Transverse colon (tissue), 4 donors: ENCODE measurements at regions not wholly inside any gene's neighbourhood (a gene's known extent, or its start where the extent isn't known, plus 50 kb on each side); places are given as distances from the start of the nearest gene placed in this dataset.

Experiments
- DNase-seq: peaks from one replicate; pipeline ENCODE4 v3.0.0-alpha.2; 2019
- H3K27ac ChIP-seq, 4 donors: fragments of 200-600 bp; sonication (generic); 2 replicates each; pipeline ENCODE4 v1.5.1; 2016 to 2018; ENCODE audit warnings: inconsistent platforms in 4 of 4
- H3K27me3 ChIP-seq: fragments of 200-600 bp; sonication (generic); 2 replicates; pipeline ENCODE4 v1.5.1; 2017; ENCODE audit warnings: inconsistent platforms
- H3K36me3 ChIP-seq, 4 donors: fragments of 200-600 bp; sonication (generic); 2 replicates each; pipeline ENCODE4 v1.5.1; 2017 to 2019; ENCODE audit warnings: inconsistent platforms in 4 of 4
- H3K4me1 ChIP-seq, 4 donors: fragments of 200-600 bp; sonication (generic); 2 replicates each; pipeline ENCODE4 v1.5.1; 2017 to 2020; ENCODE audit warnings: inconsistent platforms in 4 of 4
- H3K4me3 ChIP-seq, 4 donors: fragments of 200-600 bp; sonication (generic); 1 replicate in 1 of 4; 2 replicates in 3 of 4; pipeline versions ENCODE4 v1.5.1 to v1.6.1; 2017 to 2019; ENCODE audit warnings: inconsistent platforms in 4 of 4
- H3K9me3 ChIP-seq, 2 donors: fragments of 200-600 bp; sonication (generic); 2 replicates each; pipeline ENCODE4 v1.5.1; 2017 to 2019; ENCODE audit warnings: inconsistent platforms in 2 of 2
- EP300 ChIP-seq: sonication (generic); formaldehyde crosslinking; IDR thresholded peaks from one replicate; pipeline ENCODE4 v1.6.1; 2017; ENCODE audit warnings: antibody characterized with exemption, low read depth
- POLR2A ChIP-seq: fragments of 450-650 bp; IDR thresholded peaks from one replicate; pipeline ENCODE4 v1.6.1; 2016; ENCODE audit warnings: antibody characterized with exemption, mild to moderate bottlenecking, moderate library complexity
- POLR2AphosphoS5 ChIP-seq, 3 donors: sonication (generic); formaldehyde crosslinking; IDR thresholded peaks; one replicate each; pipeline ENCODE4 v1.6.1; 2016; ENCODE audit warnings: antibody characterized with exemption in 3 of 3
- WGBS, 2 donors: methylation state at CpG; one replicate each; pipeline ENCODE4 v1.1.5; 2018; ENCODE audit warnings: low coverage in 1 of 2; 5-methylcytosine and 5-hydroxymethylcytosine counted together
- in situ Hi-C, 4 donors: fragments of 200-750 bp; cut with MboI; loops; one replicate each; pipeline versions ENCODE4 v1.15.0 to v1.15.1; 2017; ENCODE audit warnings: low sequenced_read_pairs in 3 of 4, low pct_ligation_motif_present in 1 of 4, low pct_unique_long_range_greater_than_20kb in 1 of 4
- intact Hi-C: fragments of 100-400 bp; cut with DNase I; formaldehyde crosslinking; loops from one replicate; pipeline ENCODE4 v1.15.1; 2023; ENCODE audit warnings: low total_unique reads
- TF ChIP-seq, protein P1 (sequence below), 5 experiments: fragments of 200-600 bp in 3 of 5; fragments of 450-650 bp in 2 of 5; sonication (generic) in 3 of 5; IDR thresholded peaks; 1 replicate in 2 of 5; 2 replicates in 3 of 5; pipeline ENCODE4 v1.5.1; 2016 to 2017; ENCODE audit warnings: antibody characterized with exemption in 5 of 5, inconsistent platforms in 3 of 5, mild to moderate bottlenecking in 2 of 5, moderate library complexity in 1 of 5

DNA sequence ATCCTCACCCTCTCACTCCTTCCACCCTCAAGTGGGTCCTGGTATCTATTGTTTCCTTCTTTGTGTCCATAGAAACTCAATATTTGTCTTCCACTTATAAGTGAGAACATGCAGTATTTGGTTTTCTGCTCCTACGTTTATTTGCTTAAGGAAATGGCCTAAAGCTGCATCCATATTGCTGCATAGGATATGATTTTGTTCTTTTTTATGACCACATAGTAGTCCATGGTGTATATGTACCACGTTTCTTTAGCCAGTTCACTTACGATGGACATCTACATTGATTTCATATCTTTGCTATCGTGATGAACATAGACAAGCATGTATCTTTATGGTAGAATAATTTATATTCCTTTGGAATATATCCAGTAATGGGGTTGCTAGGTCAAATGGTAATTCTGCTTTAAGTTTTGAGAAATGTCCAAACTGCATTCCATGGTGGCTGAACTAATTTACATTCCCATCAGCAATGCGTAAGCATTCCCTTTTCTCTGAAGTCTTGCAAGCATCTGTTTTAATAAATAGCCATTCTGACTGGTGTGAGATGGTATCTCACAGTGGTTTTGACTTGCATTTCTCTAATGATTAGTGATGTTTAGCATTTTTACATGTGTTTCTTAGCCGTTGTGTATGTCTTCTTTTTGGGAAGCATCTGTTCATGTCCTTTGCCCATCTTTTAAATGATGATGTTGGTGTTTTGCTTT is 650.2 kb downstream of the ZNF385D start:
- Histone ChIP-seq H3K4me1 (no peaks in the 10 kb centered on the region), H3K9me3 (peaks cover 0 to 8% of the 10 kb centered on the region in 2 donors), H3K27me3 (no peaks in the 10 kb centered on the region), H3K27ac (no peak overlapping the region), H3K36me3 (no peaks in the 10 kb centered on the region), H3K4me3 (no peak overlapping the region)
- TF ChIP-seq EP300 (no peak), POLR2A (no peak), POLR2AphosphoS5 (IDR thresholded peaks at IDR 0.05) (no peak)
- TF ChIP-seq, protein P1, sequence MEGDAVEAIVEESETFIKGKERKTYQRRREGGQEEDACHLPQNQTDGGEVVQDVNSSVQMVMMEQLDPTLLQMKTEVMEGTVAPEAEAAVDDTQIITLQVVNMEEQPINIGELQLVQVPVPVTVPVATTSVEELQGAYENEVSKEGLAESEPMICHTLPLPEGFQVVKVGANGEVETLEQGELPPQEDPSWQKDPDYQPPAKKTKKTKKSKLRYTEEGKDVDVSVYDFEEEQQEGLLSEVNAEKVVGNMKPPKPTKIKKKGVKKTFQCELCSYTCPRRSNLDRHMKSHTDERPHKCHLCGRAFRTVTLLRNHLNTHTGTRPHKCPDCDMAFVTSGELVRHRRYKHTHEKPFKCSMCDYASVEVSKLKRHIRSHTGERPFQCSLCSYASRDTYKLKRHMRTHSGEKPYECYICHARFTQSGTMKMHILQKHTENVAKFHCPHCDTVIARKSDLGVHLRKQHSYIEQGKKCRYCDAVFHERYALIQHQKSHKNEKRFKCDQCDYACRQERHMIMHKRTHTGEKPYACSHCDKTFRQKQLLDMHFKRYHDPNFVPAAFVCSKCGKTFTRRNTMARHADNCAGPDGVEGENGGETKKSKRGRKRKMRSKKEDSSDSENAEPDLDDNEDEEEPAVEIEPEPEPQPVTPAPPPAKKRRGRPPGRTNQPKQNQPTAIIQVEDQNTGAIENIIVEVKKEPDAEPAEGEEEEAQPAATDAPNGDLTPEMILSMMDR (IDR thresholded peaks at IDR 0.05) = no peak
- intact Hi-C loops (no loop called here), in situ Hi-C loops (no loop called here)
- no peak for DNase-seq
- WGBS, 2 donors = 69 to 82% methylated on average over 6 of the region's 6 CpGs

DNA sequence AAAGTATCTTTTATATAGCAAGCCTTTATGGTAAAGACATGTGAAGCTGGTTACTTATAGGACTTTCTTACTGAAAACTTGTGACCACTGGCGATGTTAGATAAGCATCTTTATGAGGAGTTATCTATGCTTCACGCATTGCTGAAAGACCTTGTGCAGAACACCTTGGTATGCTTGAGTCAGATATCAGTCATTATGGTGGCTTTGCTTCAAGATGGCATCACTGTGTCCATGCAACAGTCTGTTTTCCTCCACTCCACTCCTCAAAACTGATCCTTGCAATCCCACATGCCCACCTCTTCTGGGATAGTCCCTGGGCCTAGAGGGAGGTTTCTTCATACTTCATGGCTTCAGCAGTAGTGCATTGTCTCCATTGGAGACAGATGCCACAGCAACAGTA is 656.3 kb downstream of the ZNF385D start:
- Histone ChIP-seq H3K4me1 (no peaks in the 10 kb centered on the region), H3K4me3 (no peak overlapping the region), H3K27me3 (no peaks in the 10 kb centered on the region), H3K36me3 (no peaks in the 10 kb centered on the region), H3K27ac (no peak overlapping the region), H3K9me3 (no peaks in the 10 kb centered on the region)
- DNase-seq = no peak
- 80 to 100% methylated on average over 1 to 2 of the region's 2 CpGs for WGBS, 2 donors
- TF ChIP-seq POLR2AphosphoS5 (IDR thresholded peaks at IDR 0.05) (no peak), EP300 (no peak), POLR2A (no peak)
- TF ChIP-seq, protein P1 (IDR thresholded peaks at IDR 0.05) = no peak
- in situ Hi-C loops (no loop called here), intact Hi-C loops (no loop called here)

DNA sequence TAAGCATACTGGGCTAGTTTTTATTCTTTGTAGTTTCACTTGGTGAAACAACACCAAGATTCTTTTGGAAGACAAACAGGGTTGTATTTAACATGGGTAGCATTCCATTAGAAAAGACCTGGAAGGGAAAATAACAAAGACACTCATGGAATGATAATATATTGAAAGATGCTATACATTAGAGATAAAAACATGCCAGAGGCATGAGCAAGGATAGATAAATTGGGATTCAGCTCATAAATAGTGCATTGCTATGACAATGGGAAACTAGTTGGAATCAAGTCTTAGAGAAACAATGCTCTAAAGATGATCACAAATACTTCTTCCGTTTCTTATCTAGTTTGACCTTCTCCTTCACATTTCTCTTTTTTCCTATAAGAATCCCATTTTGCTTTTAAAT is 677.4 kb downstream of the ZNF385D start:
- Histone ChIP-seq H3K9me3 (peaks cover 0 to 3% of the 10 kb centered on the region in 2 donors), H3K36me3 (no peaks in the 10 kb centered on the region), H3K27me3 (no peaks in the 10 kb centered on the region), H3K27ac (no peak overlapping the region), H3K4me3 (no peak overlapping the region), H3K4me1 (no peaks in the 10 kb centered on the region)
- WGBS, 2 donors = 89 to 91% methylated on average over 1 of the region's 1 CpG
- DNase-seq = no peak
- intact Hi-C loops (no loop called here), in situ Hi-C loops (no loop called here)
- TF ChIP-seq EP300 (no peak), POLR2A (no peak)
- TF ChIP-seq, protein P1 (IDR thresholded peaks at IDR 0.05) = no peak

DNA sequence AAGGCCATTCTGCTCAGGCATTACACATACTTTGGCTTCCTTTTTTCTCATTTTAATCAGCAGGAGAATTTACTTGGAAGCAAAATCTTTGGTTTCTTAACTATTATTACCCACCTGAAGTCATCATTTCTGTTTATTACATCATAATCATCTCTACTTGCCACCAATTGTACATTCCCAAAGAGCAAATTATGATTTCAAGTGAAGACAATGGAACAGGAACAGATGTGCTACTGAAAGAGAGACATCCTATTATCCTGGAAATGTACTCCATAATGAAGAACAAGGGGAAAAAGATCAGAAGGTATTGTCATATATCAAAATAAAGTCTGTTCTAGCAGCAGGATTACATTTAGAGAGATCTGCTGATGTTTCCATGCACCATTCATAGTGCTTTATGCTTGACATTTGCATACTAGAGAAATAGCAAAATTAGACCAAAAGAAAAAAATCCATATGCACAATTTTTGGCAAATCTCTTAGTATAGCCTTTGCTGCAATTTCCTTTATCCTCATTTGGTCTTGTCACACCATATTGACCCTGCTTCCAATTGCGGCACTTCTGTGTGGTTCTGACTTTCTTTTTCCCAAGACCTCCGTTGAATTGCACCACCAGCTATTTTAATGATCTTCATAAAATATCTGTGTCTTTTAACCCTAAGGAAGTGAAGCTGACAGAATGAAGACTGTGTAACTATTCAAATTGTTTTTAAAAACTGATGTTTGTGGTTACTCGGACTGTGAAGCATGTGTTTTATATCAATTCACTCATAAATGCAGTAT is 683.8 kb downstream of the ZNF385D start:
- Histone ChIP-seq H3K27ac (no peak overlapping the region), H3K9me3 (no peaks in the 10 kb centered on the region), H3K4me1 (no peaks in the 10 kb centered on the region), H3K4me3 (no peak overlapping the region), H3K36me3 (no peaks in the 10 kb centered on the region), H3K27me3 (no peaks in the 10 kb centered on the region)
- 38% methylated on average over 2 to 3 of the region's 3 CpGs for WGBS, 2 donors
- in situ Hi-C loops = no loop called here
- no peak for DNase-seq
- intact Hi-C loops = no loop called here
- TF ChIP-seq POLR2AphosphoS5 (IDR thresholded peaks at IDR 0.05) = no peak
- TF ChIP-seq, protein P1 (IDR thresholded peaks at IDR 0.05) = no peak
- no peak for TF ChIP-seq EP300
- no peak for TF ChIP-seq POLR2A
